GM12875 (cell line): ENCODE measurements at regions not wholly inside any gene's neighbourhood (a gene's known extent, or its start where the extent isn't known, plus 50 kb on each side); places are given as distances from the start of the nearest gene placed in this dataset.
"Not testable (repeated sequence)": the region's sequence is repeated elsewhere in the genome, so short reads cannot be mapped to it uniquely, and the experiment has no call there.

Experiments
- H3K4me3 ChIP-seq: one replicate; pipeline ENCODE4 v1.5.1; 2011; ENCODE audit warnings: low read depth, low read length, control low read depth
- TF ChIP-seq, protein P1 (sequence below): IDR thresholded peaks from 2 replicates; pipeline ENCODE4 v1.5.1; 2011; ENCODE audit warnings: low read depth, mild to moderate bottlenecking, control low read depth, inconsistent platforms, low read length, moderate library complexity, borderline replicate concordance; ENCODE audit not compliant: insufficient read depth

DNA sequence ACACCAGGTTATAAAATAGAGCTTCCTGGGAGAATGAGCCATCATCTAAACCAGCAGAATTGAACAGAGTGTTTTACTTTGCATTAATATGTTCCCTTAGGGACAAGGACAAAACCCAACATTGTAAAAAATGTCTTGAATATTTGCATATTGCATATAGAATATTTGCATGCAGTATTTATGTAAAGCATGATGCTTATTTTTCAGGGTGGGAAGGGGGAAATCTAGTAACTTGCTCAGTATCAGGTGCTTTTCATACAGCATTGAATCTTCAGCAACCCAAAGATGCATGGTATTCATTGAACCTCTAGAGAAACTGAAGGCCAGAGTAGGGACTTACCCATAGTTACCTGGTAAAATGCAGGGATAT lies 409.2 kb upstream of the ZMIZ1 start:
- TF ChIP-seq, protein P1, sequence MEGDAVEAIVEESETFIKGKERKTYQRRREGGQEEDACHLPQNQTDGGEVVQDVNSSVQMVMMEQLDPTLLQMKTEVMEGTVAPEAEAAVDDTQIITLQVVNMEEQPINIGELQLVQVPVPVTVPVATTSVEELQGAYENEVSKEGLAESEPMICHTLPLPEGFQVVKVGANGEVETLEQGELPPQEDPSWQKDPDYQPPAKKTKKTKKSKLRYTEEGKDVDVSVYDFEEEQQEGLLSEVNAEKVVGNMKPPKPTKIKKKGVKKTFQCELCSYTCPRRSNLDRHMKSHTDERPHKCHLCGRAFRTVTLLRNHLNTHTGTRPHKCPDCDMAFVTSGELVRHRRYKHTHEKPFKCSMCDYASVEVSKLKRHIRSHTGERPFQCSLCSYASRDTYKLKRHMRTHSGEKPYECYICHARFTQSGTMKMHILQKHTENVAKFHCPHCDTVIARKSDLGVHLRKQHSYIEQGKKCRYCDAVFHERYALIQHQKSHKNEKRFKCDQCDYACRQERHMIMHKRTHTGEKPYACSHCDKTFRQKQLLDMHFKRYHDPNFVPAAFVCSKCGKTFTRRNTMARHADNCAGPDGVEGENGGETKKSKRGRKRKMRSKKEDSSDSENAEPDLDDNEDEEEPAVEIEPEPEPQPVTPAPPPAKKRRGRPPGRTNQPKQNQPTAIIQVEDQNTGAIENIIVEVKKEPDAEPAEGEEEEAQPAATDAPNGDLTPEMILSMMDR: no peak
- no peak overlapping the region for H3K4me3 ChIP-seq

DNA sequence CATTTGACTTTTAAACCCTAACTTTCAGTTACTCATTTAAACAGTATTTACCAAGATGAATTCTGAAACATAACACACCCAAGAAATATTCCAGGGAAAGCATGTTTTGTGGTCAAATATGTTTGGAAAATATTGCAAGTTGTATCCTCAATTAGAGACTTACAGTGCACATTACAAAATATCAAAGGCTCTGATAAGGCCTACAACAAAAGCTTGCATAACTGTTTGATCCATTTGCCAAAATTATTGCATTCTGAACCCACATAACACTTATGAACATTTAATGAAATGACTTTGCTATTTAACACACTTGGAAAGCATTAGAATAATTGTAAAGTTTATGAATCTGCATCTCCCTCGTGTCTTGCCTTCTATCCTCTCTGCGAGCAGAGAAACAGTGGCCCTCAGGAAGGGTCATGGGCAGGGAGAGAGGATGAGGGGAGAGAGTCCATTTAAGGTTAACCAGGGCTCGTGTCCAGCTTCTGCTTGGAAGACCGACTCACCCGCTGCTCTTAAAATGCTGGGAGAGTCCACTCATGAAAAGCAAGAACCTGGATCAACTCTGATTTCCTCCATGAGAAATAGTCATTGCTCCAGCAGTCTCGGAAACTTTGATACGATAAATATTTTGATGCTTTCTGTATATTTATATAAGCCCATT lies 408.2 kb upstream of the ZMIZ1 start:
- TF ChIP-seq, protein P1: no peak
- no peak overlapping the region for H3K4me3 ChIP-seq

DNA sequence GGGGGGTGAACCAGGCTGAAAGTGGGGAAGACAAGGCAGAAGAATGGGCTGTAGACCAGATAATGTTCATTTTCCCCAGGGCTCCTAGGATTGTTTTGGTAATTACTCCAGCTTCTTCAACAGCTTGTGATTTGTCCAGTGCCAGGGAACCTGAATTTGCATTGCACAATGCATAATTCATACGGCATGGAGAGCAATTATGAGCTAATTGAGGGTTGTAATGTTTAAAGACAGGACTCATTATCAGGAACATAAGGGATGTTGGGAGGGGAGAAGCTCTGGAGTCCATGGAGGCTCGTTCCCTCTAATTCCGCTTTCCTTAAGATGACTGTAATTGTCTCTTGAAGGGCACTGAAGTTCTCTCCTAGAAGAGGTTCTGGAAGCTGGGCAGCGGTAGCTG lies 405.0 kb upstream of the ZMIZ1 start:
- H3K4me3 ChIP-seq: no peak overlapping the region
- TF ChIP-seq, protein P1: no peak

DNA sequence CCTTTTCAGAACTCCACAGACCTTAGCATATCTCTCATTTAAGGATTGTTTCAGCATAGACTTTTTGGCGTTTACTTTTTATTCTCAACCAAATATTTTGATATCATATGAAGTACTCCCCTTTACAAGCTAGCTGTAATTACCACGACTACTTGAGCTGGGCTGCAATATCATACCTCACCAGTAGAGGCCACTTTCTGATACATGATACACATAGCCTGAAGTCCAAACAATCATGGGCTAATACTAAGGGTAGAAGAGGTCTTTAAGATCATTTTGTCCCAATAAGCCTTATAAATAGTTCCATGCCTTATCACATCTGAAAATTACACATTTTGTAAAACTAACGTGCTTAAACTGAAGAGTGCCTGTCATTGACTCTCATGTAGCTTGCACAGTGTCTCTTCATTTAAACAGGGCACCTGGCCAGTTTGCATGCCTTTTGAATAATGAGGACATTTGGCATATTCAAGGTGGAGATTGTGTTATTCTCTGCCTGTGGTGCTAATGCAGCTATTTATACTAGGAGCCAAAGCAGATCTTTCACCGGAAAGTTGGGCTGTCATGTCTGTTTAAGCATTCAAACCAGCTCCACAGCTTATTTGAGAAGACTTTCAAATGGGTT lies 403.7 kb upstream of the ZMIZ1 start:
- TF ChIP-seq, protein P1: peak; percentile 52; the same call in 1 of the 2 replicates
- no peak overlapping the region for H3K4me3 ChIP-seq

DNA sequence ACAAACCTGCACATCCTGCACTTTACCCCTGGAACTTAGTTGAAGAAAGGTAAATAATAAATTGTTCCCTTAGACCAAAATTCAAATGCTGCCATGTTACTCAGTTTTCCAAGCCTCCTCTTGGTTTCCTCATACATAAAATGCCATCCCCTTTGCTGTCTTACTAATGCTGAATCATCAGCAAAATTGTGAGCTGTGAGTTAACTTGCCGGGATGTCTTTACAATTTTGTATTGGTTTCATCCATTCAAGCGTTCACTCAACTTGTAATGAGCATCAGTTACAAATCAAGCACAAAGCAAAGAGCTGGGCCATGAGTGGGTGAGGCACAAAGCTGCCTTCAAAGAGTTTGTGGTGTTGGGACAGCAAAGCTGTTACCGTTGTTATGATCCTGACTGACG lies 395.8 kb upstream of the ZMIZ1 start:
- TF ChIP-seq, protein P1: no peak
- H3K4me3 ChIP-seq: no peak overlapping the region

DNA sequence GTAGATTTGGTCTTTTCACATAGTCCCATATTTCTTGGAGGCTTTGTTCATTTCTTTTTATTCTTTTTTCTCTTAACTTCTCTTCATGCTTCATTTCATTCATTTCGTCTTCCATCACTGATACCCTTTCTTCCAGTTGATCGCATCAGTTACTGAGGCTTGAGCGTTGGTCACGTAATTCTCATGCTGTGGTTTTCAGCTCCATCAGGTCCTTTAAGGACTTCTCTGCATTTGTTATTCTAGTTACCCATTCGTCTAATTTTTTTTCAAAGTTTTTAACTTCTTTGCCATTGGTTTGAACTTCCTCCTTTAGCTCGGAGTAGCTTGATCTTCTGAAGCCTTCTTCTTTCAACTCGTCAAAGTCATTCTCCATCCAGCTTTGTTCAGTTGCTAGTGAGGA lies 387.6 kb upstream of the ZMIZ1 start:
- H3K4me3 ChIP-seq: not testable (repeated sequence)

DNA sequence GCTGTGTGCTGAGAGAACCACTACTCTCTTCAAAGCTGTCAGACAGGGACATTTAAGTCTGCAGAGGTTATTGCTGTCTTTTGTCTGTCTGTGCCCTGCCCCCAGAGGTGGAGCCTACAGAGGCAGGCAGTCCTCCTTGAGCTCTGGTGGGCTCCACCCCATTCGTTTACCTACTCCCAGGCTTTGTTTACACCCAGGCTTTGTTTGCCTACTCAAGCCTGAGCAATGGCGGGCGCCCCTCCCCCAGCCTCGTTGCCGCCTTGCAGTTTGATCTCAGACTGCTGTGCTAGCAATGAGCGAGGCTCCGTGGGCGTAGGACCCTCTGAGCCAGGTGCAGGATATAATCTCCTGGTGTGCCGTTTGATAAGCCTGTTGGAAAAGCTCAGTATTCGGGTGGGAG lies 386.8 kb upstream of the ZMIZ1 start:
- not testable (repeated sequence) for H3K4me3 ChIP-seq

DNA sequence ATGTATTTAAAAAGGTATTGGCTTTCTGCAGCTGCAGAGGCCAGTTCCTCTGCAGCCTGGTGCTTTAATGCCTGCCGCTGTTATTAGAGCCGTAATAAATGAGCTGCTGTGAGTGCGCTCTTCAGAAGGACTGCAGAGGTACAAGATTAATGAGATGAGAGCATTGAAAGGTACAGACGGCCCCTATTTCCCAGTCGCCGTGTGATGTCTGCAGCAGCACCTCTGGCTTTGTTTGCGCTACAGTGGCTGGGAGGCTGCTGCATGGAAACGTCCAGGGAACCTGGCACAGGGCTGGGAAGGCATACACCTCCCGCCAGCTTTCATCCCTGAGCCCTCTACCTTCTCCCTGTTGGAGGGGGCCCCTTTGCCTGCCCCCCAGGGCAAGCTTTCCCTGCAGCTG lies 383.8 kb upstream of the ZMIZ1 start:
- H3K4me3 ChIP-seq: no peak overlapping the region
- TF ChIP-seq, protein P1: no peak
